ENCODE measurements at regions not wholly inside any gene's neighbourhood (a gene's known extent, or its start where the extent isn't known, plus 50 kb on each side); places are given as distances from the start of the nearest gene placed in this dataset.
A peak's percentile ranks its signal among the peaks of the same experiment; 100 is the strongest.
"Not testable (repeated sequence)": the region's sequence is repeated elsewhere in the genome, so short reads cannot be mapped to it uniquely, and the experiment has no call there.

DNA sequence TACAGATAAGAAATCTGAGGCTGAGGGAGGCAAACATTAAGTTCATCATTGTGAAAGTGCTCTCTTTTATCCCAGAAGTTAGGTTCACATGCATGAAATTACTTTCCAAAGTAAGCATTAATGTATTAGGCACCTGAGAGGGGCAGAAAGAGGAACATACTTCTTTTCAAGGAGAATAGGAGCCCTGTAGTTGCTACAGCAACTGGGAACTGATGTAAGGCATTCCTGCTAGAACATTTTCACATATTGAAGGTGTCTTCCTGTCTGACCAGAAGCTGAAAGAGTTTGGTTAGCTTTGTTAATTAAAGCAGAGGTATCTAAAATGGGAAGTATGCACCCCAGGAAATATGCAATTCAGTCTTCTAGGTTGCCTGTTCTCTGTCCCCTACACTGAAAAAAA lies 65.5 kb upstream of the ZBTB20 start:
- H2AK5ac ChIP-seq (ENCODE audit: insufficient read length, low read length), result no peak overlapping the region
- no peak overlapping the region for H2BK120ac ChIP-seq (ENCODE audit: low read depth, low read length, poor library complexity, severe bottlenecking)
- H4K5ac ChIP-seq (ENCODE audit: insufficient read length, low read depth, low read length), result no peak overlapping the region
- peak overlapping the region; percentile 13 to 73 (median 46); a peak in 5 of 7 replicates for H3K27ac Mint-ChIP-seq
- no peak overlapping the region for H4K91ac ChIP-seq (ENCODE audit: insufficient read length, low read depth, low read length)
- no peaks in the 10 kb centered on the region for H3K9me3 Mint-ChIP-seq
- H2AFZ ChIP-seq (ENCODE audit: low read length), result no peak overlapping the region
- H3K79me1 ChIP-seq (ENCODE audit: insufficient read depth, low read depth, low read length, poor library complexity, severe bottlenecking), result no peaks in the 10 kb centered on the region
- no peaks in the 10 kb centered on the region for H4K20me1 ChIP-seq (ENCODE audit: control insufficient read depth, insufficient read depth, insufficient read length)
- no peaks in the 10 kb centered on the region; the same call in 1 of the 2 replicates for H3K27me3 Mint-ChIP-seq (ENCODE audit: low read depth)
- H3K4me1 ChIP-seq (ENCODE audit: insufficient read depth, low read length), result peaks cover 9% of the 10 kb centered on the region; the same call in 1 of the 2 replicates
- H3K4me2 ChIP-seq (ENCODE audit: insufficient read depth, insufficient read length, low read length), result peak overlapping the region; percentile 3
- H2BK5ac ChIP-seq (ENCODE audit: insufficient read length, low read length), result no peak overlapping the region
- no peak overlapping the region for H3K4me3 Mint-ChIP-seq
- no peaks in the 10 kb centered on the region for H3K27me3 ChIP-seq (ENCODE audit: insufficient read depth, low read length)
- no peak overlapping the region for H3K23ac ChIP-seq (ENCODE audit: insufficient read length, low read depth, low read length)
- H3K23me2 ChIP-seq (ENCODE audit: insufficient read length, low read depth, low read length, poor library complexity, severe bottlenecking), result no peaks in the 10 kb centered on the region
- H3K14ac ChIP-seq (ENCODE audit: insufficient read depth, low read length), result no peak overlapping the region
- DNase-seq, result no peak
- H3K4me1 Mint-ChIP-seq, result peaks cover 39 to 42% of the 10 kb centered on the region in 2 experiments
- no peak overlapping the region for H2BK12ac ChIP-seq (ENCODE audit: insufficient read length, low read depth, low read length)
- H4K8ac ChIP-seq (replicated peaks; ENCODE audit: insufficient read length, low read depth, low read length), result no peak overlapping the region
- no peak overlapping the region for H2BK20ac ChIP-seq (ENCODE audit: low read depth, low read length, poor library complexity, severe bottlenecking)
- no peak overlapping the region for H3T11ph ChIP-seq (ENCODE audit: low read length)
- H3K36me3 Mint-ChIP-seq (ENCODE audit: insufficient read depth in 1 of 3, low read depth in 3 of 3), result no peaks in the 10 kb centered on the region
- no peak overlapping the region for H2BK15ac ChIP-seq (ENCODE audit: low read depth, low read length)
- H3K4ac ChIP-seq (ENCODE audit: low read depth, low read length), result no peak overlapping the region
- no peaks in the 10 kb centered on the region for H3K79me2 ChIP-seq (ENCODE audit: insufficient read depth, low read length)
- H3K9me3 ChIP-seq (ENCODE audit: control insufficient read depth, low read depth, low read length), result no peaks in the 10 kb centered on the region
- H3K27ac ChIP-seq (ENCODE audit: insufficient read length, low read depth, low read length), result peak overlapping the region; percentile 21
- H3K9ac ChIP-seq (ENCODE audit: extremely low read depth, insufficient read length, low read length), result no peak overlapping the region
- no peak overlapping the region for H3K18ac ChIP-seq (ENCODE audit: insufficient read length, low read depth, low read length)
- TF ChIP-seq, protein P1, sequence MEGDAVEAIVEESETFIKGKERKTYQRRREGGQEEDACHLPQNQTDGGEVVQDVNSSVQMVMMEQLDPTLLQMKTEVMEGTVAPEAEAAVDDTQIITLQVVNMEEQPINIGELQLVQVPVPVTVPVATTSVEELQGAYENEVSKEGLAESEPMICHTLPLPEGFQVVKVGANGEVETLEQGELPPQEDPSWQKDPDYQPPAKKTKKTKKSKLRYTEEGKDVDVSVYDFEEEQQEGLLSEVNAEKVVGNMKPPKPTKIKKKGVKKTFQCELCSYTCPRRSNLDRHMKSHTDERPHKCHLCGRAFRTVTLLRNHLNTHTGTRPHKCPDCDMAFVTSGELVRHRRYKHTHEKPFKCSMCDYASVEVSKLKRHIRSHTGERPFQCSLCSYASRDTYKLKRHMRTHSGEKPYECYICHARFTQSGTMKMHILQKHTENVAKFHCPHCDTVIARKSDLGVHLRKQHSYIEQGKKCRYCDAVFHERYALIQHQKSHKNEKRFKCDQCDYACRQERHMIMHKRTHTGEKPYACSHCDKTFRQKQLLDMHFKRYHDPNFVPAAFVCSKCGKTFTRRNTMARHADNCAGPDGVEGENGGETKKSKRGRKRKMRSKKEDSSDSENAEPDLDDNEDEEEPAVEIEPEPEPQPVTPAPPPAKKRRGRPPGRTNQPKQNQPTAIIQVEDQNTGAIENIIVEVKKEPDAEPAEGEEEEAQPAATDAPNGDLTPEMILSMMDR (conservative IDR thresholded peaks at IDR 0.05), result no peak
- H3K56ac ChIP-seq (ENCODE audit: insufficient read length, low read depth, low read length), result no peak overlapping the region

- H3K4me3 Mint-ChIP-seq; H3K9me3 ChIP-seq (ENCODE audit: control insufficient read depth, low read depth, low read length): not testable (repeated sequence)
- no CpG with 5 or more reads among the region's 8 CpGs for WGBS (ENCODE audit: extremely low coverage, insufficient read length, low lambda C conversion rate)
Measured at GRCh38 chr3:115213052-115213451, 66.0 kb upstream of the ZBTB20 start.

More at GRCh38 chr3:115213052-115213451, 66.0 kb upstream of the ZBTB20 start:
- not testable (repeated sequence) for H3K14ac ChIP-seq (ENCODE audit: insufficient read depth, low read length); H3K79me1 ChIP-seq (ENCODE audit: insufficient read depth, low read depth, low read length, poor library complexity, severe bottlenecking); H2BK20ac ChIP-seq (ENCODE audit: low read depth, low read length, poor library complexity, severe bottlenecking); H2BK120ac ChIP-seq (ENCODE audit: low read depth, low read length, poor library complexity, severe bottlenecking); H3K27ac ChIP-seq (ENCODE audit: insufficient read length, low read depth, low read length); H2AK5ac ChIP-seq (ENCODE audit: insufficient read length, low read length); H2BK15ac ChIP-seq (ENCODE audit: low read depth, low read length); H3K4ac ChIP-seq (ENCODE audit: low read depth, low read length); H3K79me2 ChIP-seq (ENCODE audit: insufficient read depth, low read length); H3K9me3 Mint-ChIP-seq; DNase-seq; H3T11ph ChIP-seq (ENCODE audit: low read length); H3K18ac ChIP-seq (ENCODE audit: insufficient read length, low read depth, low read length); H3K27me3 Mint-ChIP-seq (ENCODE audit: low read depth); H4K5ac ChIP-seq (ENCODE audit: insufficient read length, low read depth, low read length); H2BK5ac ChIP-seq (ENCODE audit: insufficient read length, low read length); H4K91ac ChIP-seq (ENCODE audit: insufficient read length, low read depth, low read length); H3K9ac ChIP-seq (ENCODE audit: extremely low read depth, insufficient read length, low read length); H3K4me2 ChIP-seq (ENCODE audit: insufficient read depth, insufficient read length, low read length); H3K4me1 ChIP-seq (ENCODE audit: insufficient read depth, low read length); H3K27me3 ChIP-seq (ENCODE audit: insufficient read depth, low read length); H2BK12ac ChIP-seq (ENCODE audit: insufficient read length, low read depth, low read length); H3K23me2 ChIP-seq (ENCODE audit: insufficient read length, low read depth, low read length, poor library complexity, severe bottlenecking); H3K23ac ChIP-seq (ENCODE audit: insufficient read length, low read depth, low read length); H4K8ac ChIP-seq (replicated peaks; ENCODE audit: insufficient read length, low read depth, low read length); H3K56ac ChIP-seq (ENCODE audit: insufficient read length, low read depth, low read length); H4K20me1 ChIP-seq (ENCODE audit: control insufficient read depth, insufficient read depth, insufficient read length); H2AFZ ChIP-seq (ENCODE audit: low read length); H3K36me3 Mint-ChIP-seq (ENCODE audit: insufficient read depth in 1 of 3, low read depth in 3 of 3)
- Mint-ChIP-seq H3K4me1 (peaks cover 42 to 47% of the 10 kb centered on the region in 2 experiments), H3K27ac (peak overlapping the region in 2 of 3 experiments; percentile 47 to 64; a peak in 2 of 7 replicates)

Measured in H9 (cell line).